ENCODE measurements at regions not wholly inside any gene's neighbourhood (a gene's known extent, or its start where the extent isn't known, plus 50 kb on each side); places are given as distances from the start of the nearest gene placed in this dataset.

- Histone ChIP-seq H3K4me3 (ENCODE audit: low read depth, low read length) (no peak overlapping the region), H3K4me1 (no peaks in the 10 kb centered on the region), H3K36me3 (no peaks in the 10 kb centered on the region), H3K27me3 (no peaks in the 10 kb centered on the region), H3K9me3 (no peaks in the 10 kb centered on the region)
- TF ChIP-seq, protein P1, sequence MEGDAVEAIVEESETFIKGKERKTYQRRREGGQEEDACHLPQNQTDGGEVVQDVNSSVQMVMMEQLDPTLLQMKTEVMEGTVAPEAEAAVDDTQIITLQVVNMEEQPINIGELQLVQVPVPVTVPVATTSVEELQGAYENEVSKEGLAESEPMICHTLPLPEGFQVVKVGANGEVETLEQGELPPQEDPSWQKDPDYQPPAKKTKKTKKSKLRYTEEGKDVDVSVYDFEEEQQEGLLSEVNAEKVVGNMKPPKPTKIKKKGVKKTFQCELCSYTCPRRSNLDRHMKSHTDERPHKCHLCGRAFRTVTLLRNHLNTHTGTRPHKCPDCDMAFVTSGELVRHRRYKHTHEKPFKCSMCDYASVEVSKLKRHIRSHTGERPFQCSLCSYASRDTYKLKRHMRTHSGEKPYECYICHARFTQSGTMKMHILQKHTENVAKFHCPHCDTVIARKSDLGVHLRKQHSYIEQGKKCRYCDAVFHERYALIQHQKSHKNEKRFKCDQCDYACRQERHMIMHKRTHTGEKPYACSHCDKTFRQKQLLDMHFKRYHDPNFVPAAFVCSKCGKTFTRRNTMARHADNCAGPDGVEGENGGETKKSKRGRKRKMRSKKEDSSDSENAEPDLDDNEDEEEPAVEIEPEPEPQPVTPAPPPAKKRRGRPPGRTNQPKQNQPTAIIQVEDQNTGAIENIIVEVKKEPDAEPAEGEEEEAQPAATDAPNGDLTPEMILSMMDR (IDR thresholded peaks at IDR 0.05; ENCODE audit: low read depth, low read length): no peak
- DNase-seq: no peak
Measured at GRCh38 chr5:99928490-99928889, 606.7 kb upstream of the FAM174A start.

DNA sequence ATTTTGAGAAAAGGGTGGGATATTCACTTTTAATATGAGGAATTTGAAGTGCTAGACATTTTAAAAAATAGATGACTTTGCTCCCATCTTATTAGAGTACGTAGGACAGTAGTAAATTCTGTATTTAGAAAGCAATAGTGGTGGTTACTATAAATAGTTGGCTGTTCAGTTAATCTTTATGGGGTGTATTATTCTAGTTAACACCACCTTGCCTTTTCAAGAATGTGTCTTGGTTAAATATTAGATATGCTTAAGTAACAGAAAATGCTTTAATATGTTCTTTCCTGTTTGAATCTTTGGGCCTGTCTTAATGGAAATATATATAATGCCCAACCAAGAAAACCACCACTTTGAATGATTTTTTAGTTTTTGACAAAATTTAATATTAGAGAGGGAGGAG is 608.7 kb upstream of the FAM174A start:
- no peak overlapping the region for H3K4me3 ChIP-seq (ENCODE audit: low read depth, low read length)
- H3K4me1 ChIP-seq: no peaks in the 10 kb centered on the region
- H3K36me3 ChIP-seq: no peaks in the 10 kb centered on the region
- H3K27me3 ChIP-seq: no peaks in the 10 kb centered on the region
- H3K9me3 ChIP-seq: no peaks in the 10 kb centered on the region
- TF ChIP-seq, protein P1 (IDR thresholded peaks at IDR 0.05; ENCODE audit: low read depth, low read length): no peak
- no peak for DNase-seq

DNA sequence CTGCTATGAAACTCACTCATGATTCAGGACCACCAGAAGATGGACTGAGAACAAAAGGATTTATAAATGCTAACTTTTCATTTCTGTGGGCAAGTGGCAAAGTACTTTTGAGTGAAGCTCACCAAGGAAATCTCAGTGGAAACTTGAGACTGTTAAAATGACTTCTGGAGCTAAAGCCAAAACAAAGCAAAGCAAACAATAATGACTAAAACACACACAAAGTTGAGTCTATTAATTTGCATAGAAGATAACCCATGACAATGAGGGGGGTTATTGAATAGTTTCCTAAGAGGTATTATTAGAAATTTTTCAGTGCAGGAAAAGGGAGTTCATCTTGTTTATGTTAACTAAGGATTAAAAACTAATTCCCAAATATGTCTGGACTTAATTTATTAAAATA is 612.8 kb upstream of the FAM174A start:
- DNase-seq: no peak
- H3K9me3 ChIP-seq: no peaks in the 10 kb centered on the region
- TF ChIP-seq, protein P1 (IDR thresholded peaks at IDR 0.05; ENCODE audit: low read depth, low read length): no peak
- H3K4me3 ChIP-seq (ENCODE audit: low read depth, low read length): no peak overlapping the region
- no peaks in the 10 kb centered on the region for H3K4me1 ChIP-seq
- no peaks in the 10 kb centered on the region for H3K36me3 ChIP-seq
- H3K27me3 ChIP-seq: no peaks in the 10 kb centered on the region

DNA sequence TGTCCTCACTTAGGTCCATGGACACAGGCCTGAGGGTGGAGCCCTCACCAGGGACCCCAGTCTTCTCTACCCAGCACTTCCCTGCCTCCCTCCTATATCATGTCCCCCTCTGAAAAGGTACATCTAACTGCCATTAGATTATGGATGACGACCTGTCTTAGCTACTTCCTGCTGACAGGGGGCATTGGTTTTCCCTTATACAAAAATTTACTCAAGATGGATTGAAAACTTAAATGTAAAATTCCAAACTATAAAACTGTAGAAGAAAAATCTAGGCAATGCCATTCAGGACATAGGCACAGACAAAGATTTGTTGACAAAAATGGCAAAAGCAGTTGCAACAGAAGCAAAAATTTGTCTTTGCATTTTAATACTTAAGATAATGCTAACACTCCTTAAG is 623.2 kb upstream of the FAM174A start:
- TF ChIP-seq, protein P1 (IDR thresholded peaks at IDR 0.05; ENCODE audit: low read depth, low read length): peak; percentile 24
- H3K9me3 ChIP-seq: no peaks in the 10 kb centered on the region
- DNase-seq: no peak

GRCh38 chr5:99906776-99907175 is 628.4 kb upstream of the FAM174A start:
- H3K4me3 ChIP-seq (ENCODE audit: low read depth, low read length): no peak overlapping the region
- no peaks in the 10 kb centered on the region for H3K4me1 ChIP-seq
- H3K36me3 ChIP-seq: no peaks in the 10 kb centered on the region
- H3K27me3 ChIP-seq: no peaks in the 10 kb centered on the region
- DNase-seq: no peak
- TF ChIP-seq, protein P1 (IDR thresholded peaks at IDR 0.05; ENCODE audit: low read depth, low read length): no peak
- H3K9me3 ChIP-seq: no peaks in the 10 kb centered on the region

More for the DNA sequence above, 623.2 kb upstream of the FAM174A start:
- Histone ChIP-seq H3K4me1 (no peaks in the 10 kb centered on the region), H3K4me3 (ENCODE audit: low read depth, low read length) (no peak overlapping the region), H3K27me3 (no peaks in the 10 kb centered on the region), H3K36me3 (no peaks in the 10 kb centered on the region)

DNA sequence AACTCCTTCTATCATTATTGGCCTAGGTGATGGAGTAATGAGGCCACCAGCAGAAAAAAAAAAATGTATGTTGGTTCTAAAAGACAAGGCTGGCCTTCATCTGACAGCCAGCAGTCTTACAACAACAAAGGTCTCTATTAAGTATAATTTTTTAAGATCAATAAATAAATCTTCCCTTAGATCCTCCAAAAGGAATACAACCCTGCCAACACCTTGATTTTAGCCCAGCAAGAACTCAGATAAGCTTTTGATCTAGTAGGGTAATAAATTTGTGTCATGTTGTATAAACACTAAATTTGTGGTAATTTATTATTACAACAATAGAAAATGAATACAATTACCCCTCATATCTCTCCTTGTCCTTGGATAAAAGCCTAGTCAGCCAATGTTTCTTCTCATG is 633.2 kb upstream of the FAM174A start:
- TF ChIP-seq, protein P1 (IDR thresholded peaks at IDR 0.05; ENCODE audit: low read depth, low read length): no peak
- no peaks in the 10 kb centered on the region for H3K9me3 ChIP-seq
- DNase-seq: no peak
- H3K36me3 ChIP-seq: no peaks in the 10 kb centered on the region
- no peak overlapping the region for H3K4me3 ChIP-seq (ENCODE audit: low read depth, low read length)
- peaks cover 5% of the 10 kb centered on the region; the same call in 1 of the 2 replicates for H3K4me1 ChIP-seq
- H3K27me3 ChIP-seq: no peaks in the 10 kb centered on the region
